Stomach (tissue), 4 donors: ENCODE measurements at regions not wholly inside any gene's neighbourhood (a gene's known extent, or its start where the extent isn't known, plus 50 kb on each side); places are given as distances from the start of the nearest gene placed in this dataset.

Source experiments
- CTCF ChIP-seq, 7 experiments: fragments of 450-650 bp in 4 of 7; fragments of 200-600 bp in 3 of 7; sonication (generic) in 3 of 7; IDR thresholded peaks; one replicate each; pipeline ENCODE4 v1.5.1; 2016 to 2019; ENCODE audit warnings: antibody characterized with exemption in 7 of 7, control low read depth in 2 of 7, mild to moderate bottlenecking in 1 of 7
- EP300 ChIP-seq: sonication (generic); formaldehyde crosslinking; IDR thresholded peaks from one replicate; pipeline ENCODE4 v1.6.1; 2017; ENCODE audit warnings: antibody characterized with exemption
- POLR2A ChIP-seq, 4 donors: fragments of 450-650 bp; IDR thresholded peaks; one replicate each; pipeline ENCODE4 v1.6.1; 2016; ENCODE audit warnings: antibody characterized with exemption in 4 of 4, control low read depth in 2 of 4, mild to moderate bottlenecking in 1 of 4, moderate library complexity in 1 of 4
- POLR2AphosphoS5 ChIP-seq, 3 donors: sonication (generic); formaldehyde crosslinking; IDR thresholded peaks; one replicate each; pipeline ENCODE4 v1.6.1; 2016; ENCODE audit warnings: antibody characterized with exemption in 3 of 3

- TF ChIP-seq CTCF (IDR thresholded peaks at IDR 0.05): no peak
- no peak for TF ChIP-seq POLR2AphosphoS5 (IDR thresholded peaks at IDR 0.05)
- no peak for TF ChIP-seq POLR2A (IDR thresholded peaks at IDR 0.05)
- no peak for TF ChIP-seq EP300
Observed at GRCh38 chr2:82954868-82955267, 1504.2 kb downstream of the SUCLG1 start.
